ENCODE measurements at regions not wholly inside any gene's neighbourhood (a gene's known extent, or its start where the extent isn't known, plus 50 kb on each side); places are given as distances from the start of the nearest gene placed in this dataset.

GRCh38 chr12:114041136-114041535 lies 75.0 kb upstream of the RBM19 start:
- H3K4ac ChIP-seq (ENCODE audit: low read depth, low read length): no peak overlapping the region
- no peak overlapping the region for H2BK15ac ChIP-seq (ENCODE audit: low read depth, low read length)
- H3K27ac Mint-ChIP-seq: no peak overlapping the region
- no peak overlapping the region for H3K18ac ChIP-seq (ENCODE audit: insufficient read length, low read depth, low read length)
- H4K20me1 ChIP-seq (ENCODE audit: control insufficient read depth, insufficient read depth, insufficient read length): no peaks in the 10 kb centered on the region
- H2BK120ac ChIP-seq (ENCODE audit: low read depth, low read length, poor library complexity, severe bottlenecking): no peak overlapping the region
- peaks cover 2% of the 10 kb centered on the region; the same call in 1 of the 2 replicates for H3K4me1 ChIP-seq (ENCODE audit: insufficient read depth, low read length)
- H3K27me3 Mint-ChIP-seq (ENCODE audit: low read depth): peaks cover 48% of the 10 kb centered on the region
- no peak overlapping the region for H4K5ac ChIP-seq (ENCODE audit: insufficient read length, low read depth, low read length)
- no CpG with 5 or more reads among the region's 6 CpGs for WGBS (ENCODE audit: extremely low coverage, insufficient read length, low lambda C conversion rate)
- H3K79me1 ChIP-seq (ENCODE audit: insufficient read depth, low read depth, low read length, poor library complexity, severe bottlenecking): no peaks in the 10 kb centered on the region
- no peaks in the 10 kb centered on the region for H3K9me3 ChIP-seq (ENCODE audit: control insufficient read depth, low read depth, low read length)
- H3K27ac ChIP-seq (ENCODE audit: insufficient read length, low read depth, low read length): no peak overlapping the region
- H3K23ac ChIP-seq (ENCODE audit: insufficient read length, low read depth, low read length): no peak overlapping the region
- no peak overlapping the region for H3K56ac ChIP-seq (ENCODE audit: insufficient read length, low read depth, low read length)
- H3K4me1 Mint-ChIP-seq: peaks cover 10 to 11% of the 10 kb centered on the region in 2 experiments
- peaks cover 8 to 9% of the 10 kb centered on the region in 2 experiments; a peak in 4 of 5 replicates for H3K9me3 Mint-ChIP-seq
- no peak overlapping the region for H3K14ac ChIP-seq (ENCODE audit: insufficient read depth, low read length)
- H3K4me3 Mint-ChIP-seq: no peak overlapping the region
- H3K23me2 ChIP-seq (ENCODE audit: insufficient read length, low read depth, low read length, poor library complexity, severe bottlenecking): no peaks in the 10 kb centered on the region
- DNase-seq: no peak
- H3T11ph ChIP-seq (ENCODE audit: low read length): no peak overlapping the region
- no peak overlapping the region for H4K8ac ChIP-seq (replicated peaks; ENCODE audit: insufficient read length, low read depth, low read length)
- no peak overlapping the region for H3K4me2 ChIP-seq (ENCODE audit: insufficient read depth, insufficient read length, low read length)
- H2AK5ac ChIP-seq (ENCODE audit: insufficient read length, low read length): no peak overlapping the region
- H2BK5ac ChIP-seq (ENCODE audit: insufficient read length, low read length): no peak overlapping the region
- no peak overlapping the region for H2BK20ac ChIP-seq (ENCODE audit: low read depth, low read length, poor library complexity, severe bottlenecking)
- H3K79me2 ChIP-seq (ENCODE audit: insufficient read depth, low read length): no peaks in the 10 kb centered on the region
- H2BK12ac ChIP-seq (ENCODE audit: insufficient read length, low read depth, low read length): no peak overlapping the region
- H4K91ac ChIP-seq (ENCODE audit: insufficient read length, low read depth, low read length): no peak overlapping the region
- no peaks in the 10 kb centered on the region for H3K36me3 Mint-ChIP-seq (ENCODE audit: insufficient read depth in 1 of 3, low read depth in 3 of 3)
- H2AFZ ChIP-seq (ENCODE audit: low read length): no peak overlapping the region
- TF ChIP-seq CTCF (conservative IDR thresholded peaks at IDR 0.05): no peak
- H3K27me3 ChIP-seq (ENCODE audit: insufficient read depth, low read length): no peaks in the 10 kb centered on the region; the same call in 1 of the 2 replicates
- no peak overlapping the region for H3K9ac ChIP-seq (ENCODE audit: extremely low read depth, insufficient read length, low read length)
